ENCODE measurements at regions not wholly inside any gene's neighbourhood (a gene's known extent, or its start where the extent isn't known, plus 50 kb on each side); places are given as distances from the start of the nearest gene placed in this dataset.
"Not testable (repeated sequence)": the region's sequence is repeated elsewhere in the genome, so short reads cannot be mapped to it uniquely, and the experiment has no call there.

GRCh38 chr5:42982107-42982622 is 58.0 kb downstream of the ANXA2R start:
- Histone ChIP-seq H3K9me3 (ENCODE audit: insufficient read depth, low read depth, low read length) (peaks cover 7% of the 10 kb centered on the region), H3K79me1 (ENCODE audit: low read length) (no peaks in the 10 kb centered on the region)

GRCh38 chr5:42981417-42982106 is 58.6 kb downstream of the ANXA2R start:
- not testable (repeated sequence) for H3K4ac ChIP-seq (ENCODE audit: low read depth, low read length); H3K23ac ChIP-seq (ENCODE audit: low read length); H3K18ac ChIP-seq (ENCODE audit: low read length); H3K27ac ChIP-seq (ENCODE audit: low read depth, low read length); H3K4me1 ChIP-seq (ENCODE audit: control insufficient read depth in 1 of 2, insufficient read depth in 2 of 2, low read length in 2 of 2); H3K4me2 ChIP-seq (ENCODE audit: low read length); H2BK120ac ChIP-seq (ENCODE audit: insufficient read depth, low read length, poor library complexity); H3K9me3 ChIP-seq (ENCODE audit: insufficient read depth, low read depth, low read length); H3K4me3 ChIP-seq (ENCODE audit: low read depth, low read length); H2AK5ac ChIP-seq (ENCODE audit: low read length); H3K14ac ChIP-seq (ENCODE audit: low read length); H3K79me1 ChIP-seq (ENCODE audit: low read length); H2BK12ac ChIP-seq (ENCODE audit: low read length); H3K27me3 ChIP-seq (ENCODE audit: insufficient read depth, low read length); H4K91ac ChIP-seq (ENCODE audit: low read depth, low read length); H3K36me3 ChIP-seq (ENCODE audit: control insufficient read depth in 1 of 2, insufficient read depth in 2 of 2, low read length in 2 of 2); H2AFZ ChIP-seq (ENCODE audit: insufficient read depth, low read length, poor library complexity); H3K9ac ChIP-seq (ENCODE audit: low read length); DNase-seq; H2BK5ac ChIP-seq (ENCODE audit: low read depth, low read length, poor library complexity); H4K12ac ChIP-seq (ENCODE audit: low read depth, low read length); H3K79me2 ChIP-seq (ENCODE audit: control insufficient read depth, insufficient read depth, low read length, poor library complexity); H4K8ac ChIP-seq (ENCODE audit: low read depth, low read length)
- WGBS (ENCODE audit: extremely low coverage, insufficient coverage, insufficient read length): no CpG with 5 or more reads among the region's 8 CpGs

More at GRCh38 chr5:42982107-42982622, 58.0 kb downstream of the ANXA2R start:
- H3K27ac ChIP-seq (ENCODE audit: low read depth, low read length): no peak overlapping the region
- H2BK5ac ChIP-seq (ENCODE audit: low read depth, low read length, poor library complexity): no peak overlapping the region
- H3K27me3 ChIP-seq (ENCODE audit: insufficient read depth, low read length): peaks cover 2% of the 10 kb centered on the region
- no peak overlapping the region for H2AFZ ChIP-seq (ENCODE audit: insufficient read depth, low read length, poor library complexity)
- H2AK5ac ChIP-seq (ENCODE audit: low read length): no peak overlapping the region
- H3K4me3 ChIP-seq (ENCODE audit: low read depth, low read length): no peak overlapping the region
- no peak overlapping the region for H3K4me2 ChIP-seq (ENCODE audit: low read length)
- DNase-seq: no peak
- no peak overlapping the region for H4K12ac ChIP-seq (ENCODE audit: low read depth, low read length)
- no peaks in the 10 kb centered on the region for H3K79me2 ChIP-seq (ENCODE audit: control insufficient read depth, insufficient read depth, low read length, poor library complexity)
- no peaks in the 10 kb centered on the region for H3K4me1 ChIP-seq (ENCODE audit: control insufficient read depth in 1 of 2, insufficient read depth in 2 of 2, low read length in 2 of 2)
- H2BK120ac ChIP-seq (ENCODE audit: insufficient read depth, low read length, poor library complexity): no peak overlapping the region
- H4K8ac ChIP-seq (ENCODE audit: low read depth, low read length): no peak overlapping the region
- no peak overlapping the region for H3K9ac ChIP-seq (ENCODE audit: low read length)
- H3K23ac ChIP-seq (ENCODE audit: low read length): no peak overlapping the region
- H3K14ac ChIP-seq (ENCODE audit: low read length): no peak overlapping the region
- no peak overlapping the region for H3K18ac ChIP-seq (ENCODE audit: low read length)
- WGBS (ENCODE audit: extremely low coverage, insufficient coverage, insufficient read length): no CpG with 5 or more reads among the region's 7 CpGs
- no peak overlapping the region for H3K4ac ChIP-seq (ENCODE audit: low read depth, low read length)
- H2BK12ac ChIP-seq (ENCODE audit: low read length): no peak overlapping the region
- H4K91ac ChIP-seq (ENCODE audit: low read depth, low read length): no peak overlapping the region
- H3K36me3 ChIP-seq (ENCODE audit: control insufficient read depth in 1 of 2, insufficient read depth in 2 of 2, low read length in 2 of 2): no peaks in the 10 kb centered on the region

- not testable (repeated sequence) for H3K27me3 ChIP-seq (ENCODE audit: insufficient read depth, low read length); H2BK12ac ChIP-seq (ENCODE audit: low read length); H4K8ac ChIP-seq (ENCODE audit: low read depth, low read length); H2AK5ac ChIP-seq (ENCODE audit: low read length); H3K79me2 ChIP-seq (ENCODE audit: control insufficient read depth, insufficient read depth, low read length, poor library complexity); H2AFZ ChIP-seq (ENCODE audit: insufficient read depth, low read length, poor library complexity); H3K4me2 ChIP-seq (ENCODE audit: low read length); H3K36me3 ChIP-seq (ENCODE audit: control insufficient read depth in 1 of 2, insufficient read depth in 2 of 2, low read length in 2 of 2); H3K18ac ChIP-seq (ENCODE audit: low read length); H3K4me3 ChIP-seq (ENCODE audit: low read depth, low read length); H3K9ac ChIP-seq (ENCODE audit: low read length); H3K9me3 ChIP-seq (ENCODE audit: insufficient read depth, low read depth, low read length); H3K14ac ChIP-seq (ENCODE audit: low read length); H3K4ac ChIP-seq (ENCODE audit: low read depth, low read length); H2BK120ac ChIP-seq (ENCODE audit: insufficient read depth, low read length, poor library complexity); H2BK5ac ChIP-seq (ENCODE audit: low read depth, low read length, poor library complexity); DNase-seq; H3K4me1 ChIP-seq (ENCODE audit: control insufficient read depth in 1 of 2, insufficient read depth in 2 of 2, low read length in 2 of 2); H3K27ac ChIP-seq (ENCODE audit: low read depth, low read length); H3K79me1 ChIP-seq (ENCODE audit: low read length); H3K23ac ChIP-seq (ENCODE audit: low read length); H4K12ac ChIP-seq (ENCODE audit: low read depth, low read length); H4K91ac ChIP-seq (ENCODE audit: low read depth, low read length)
- WGBS (ENCODE audit: extremely low coverage, insufficient coverage, insufficient read length): no CpG with 5 or more reads among the region's 5 CpGs
Observed at GRCh38 chr5:42981015-42981414, 59.1 kb downstream of the ANXA2R start.

- WGBS (ENCODE audit: extremely low coverage, insufficient coverage, insufficient read length): no CpG with 5 or more reads among the region's 36 CpGs
- not testable (repeated sequence) for H3K4me1 ChIP-seq (ENCODE audit: control insufficient read depth in 1 of 2, insufficient read depth in 2 of 2, low read length in 2 of 2)
Observed at GRCh38 chr5:42980391-42980790, 59.7 kb downstream of the ANXA2R start.

More at GRCh38 chr5:42980391-42980790, 59.7 kb downstream of the ANXA2R start:
- not testable (repeated sequence) for H2BK5ac ChIP-seq (ENCODE audit: low read depth, low read length, poor library complexity); H2AK5ac ChIP-seq (ENCODE audit: low read length); H3K9ac ChIP-seq (ENCODE audit: low read length); H3K4me3 ChIP-seq (ENCODE audit: low read depth, low read length); H3K4me2 ChIP-seq (ENCODE audit: low read length); H4K12ac ChIP-seq (ENCODE audit: low read depth, low read length); H3K18ac ChIP-seq (ENCODE audit: low read length); H2BK120ac ChIP-seq (ENCODE audit: insufficient read depth, low read length, poor library complexity); H3K36me3 ChIP-seq (ENCODE audit: control insufficient read depth in 1 of 2, insufficient read depth in 2 of 2, low read length in 2 of 2); H3K27me3 ChIP-seq (ENCODE audit: insufficient read depth, low read length); H3K9me3 ChIP-seq (ENCODE audit: insufficient read depth, low read depth, low read length); H2AFZ ChIP-seq (ENCODE audit: insufficient read depth, low read length, poor library complexity); H3K79me1 ChIP-seq (ENCODE audit: low read length); H3K14ac ChIP-seq (ENCODE audit: low read length); H4K91ac ChIP-seq (ENCODE audit: low read depth, low read length); H3K23ac ChIP-seq (ENCODE audit: low read length); H3K4ac ChIP-seq (ENCODE audit: low read depth, low read length); H4K8ac ChIP-seq (ENCODE audit: low read depth, low read length); DNase-seq; H2BK12ac ChIP-seq (ENCODE audit: low read length); H3K27ac ChIP-seq (ENCODE audit: low read depth, low read length); H3K79me2 ChIP-seq (ENCODE audit: control insufficient read depth, insufficient read depth, low read length, poor library complexity)
